ENCODE measurements at regions not wholly inside any gene's neighbourhood (a gene's known extent, or its start where the extent isn't known, plus 50 kb on each side); places are given as distances from the start of the nearest gene placed in this dataset.
A peak's percentile ranks its signal among the peaks of the same experiment; 100 is the strongest.
"Not testable (repeated sequence)": the region's sequence is repeated elsewhere in the genome, so short reads cannot be mapped to it uniquely, and the experiment has no call there.

DNA sequence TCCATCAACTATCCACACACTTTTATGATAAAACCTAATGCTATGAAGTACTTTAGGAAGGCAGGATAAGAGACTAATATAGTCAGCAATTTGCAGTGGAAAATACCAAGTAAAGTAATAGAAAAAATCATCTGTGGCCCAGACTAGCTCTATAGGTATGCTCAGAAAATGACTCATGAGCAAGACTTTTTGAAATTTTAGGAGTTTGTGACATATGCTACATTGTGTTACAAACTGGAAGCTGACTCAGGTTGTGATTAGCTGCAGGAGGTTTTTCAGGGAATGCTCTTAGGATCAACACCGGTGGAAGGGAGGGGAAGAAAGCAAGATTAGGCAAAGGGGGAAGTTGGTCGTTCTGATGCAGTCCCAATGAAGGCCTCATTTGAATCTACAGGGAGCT is 56.1 kb downstream of the FEZF1 start:
- DNase-seq, result no peak
- intact Hi-C loops (cut with DNase I), result no loop called here

GRCh38 chr7:122238729-122239128 is 65.8 kb downstream of the FEZF1 start:
- intact Hi-C loops (cut with DNase I), result not testable (repeated sequence)
- DNase-seq, result peak in 1 of 10 donors; percentile 66

DNA sequence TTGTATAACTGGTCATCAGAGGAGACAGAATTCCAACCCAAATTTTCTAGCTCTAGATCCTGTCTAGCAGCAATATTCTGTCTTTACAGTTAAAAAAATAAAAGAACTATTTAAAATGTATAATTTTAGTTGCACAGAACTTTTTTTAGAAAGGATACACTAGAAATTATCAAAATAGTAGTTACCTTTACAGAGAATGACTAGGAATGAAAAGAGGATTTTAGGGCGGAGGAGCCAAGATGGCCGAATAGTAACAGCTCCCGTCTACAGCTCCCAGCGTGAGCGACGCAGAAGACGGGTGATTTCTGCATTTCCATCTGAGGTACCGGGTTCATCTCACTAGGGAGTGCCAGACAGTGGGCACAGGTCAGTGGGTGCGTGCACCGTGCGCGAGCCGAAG is 66.3 kb downstream of the FEZF1 start:
- intact Hi-C loops (cut with DNase I); DNase-seq: not testable (repeated sequence)

DNA sequence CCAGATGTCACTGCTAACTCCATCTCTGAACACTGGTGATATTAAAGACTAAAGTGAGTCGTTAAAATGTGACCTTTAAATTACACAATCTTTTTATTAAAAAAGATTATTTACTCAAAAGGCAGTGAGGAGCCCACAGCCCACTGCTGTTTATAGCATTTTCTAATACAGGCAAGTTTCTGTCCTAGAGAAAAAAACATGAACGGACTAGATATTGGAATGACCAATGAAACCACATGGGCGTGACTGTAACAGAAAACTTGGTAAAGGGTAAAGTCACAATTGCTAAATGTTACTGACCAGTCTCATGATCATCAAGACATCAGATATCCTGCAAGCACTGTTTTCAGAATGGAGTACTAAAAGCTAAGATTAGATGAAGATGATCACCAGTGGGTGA is 78.7 kb downstream of the FEZF1 start:
- DNase-seq, result no peak
- intact Hi-C loops (cut with DNase I), result no loop called here

DNA sequence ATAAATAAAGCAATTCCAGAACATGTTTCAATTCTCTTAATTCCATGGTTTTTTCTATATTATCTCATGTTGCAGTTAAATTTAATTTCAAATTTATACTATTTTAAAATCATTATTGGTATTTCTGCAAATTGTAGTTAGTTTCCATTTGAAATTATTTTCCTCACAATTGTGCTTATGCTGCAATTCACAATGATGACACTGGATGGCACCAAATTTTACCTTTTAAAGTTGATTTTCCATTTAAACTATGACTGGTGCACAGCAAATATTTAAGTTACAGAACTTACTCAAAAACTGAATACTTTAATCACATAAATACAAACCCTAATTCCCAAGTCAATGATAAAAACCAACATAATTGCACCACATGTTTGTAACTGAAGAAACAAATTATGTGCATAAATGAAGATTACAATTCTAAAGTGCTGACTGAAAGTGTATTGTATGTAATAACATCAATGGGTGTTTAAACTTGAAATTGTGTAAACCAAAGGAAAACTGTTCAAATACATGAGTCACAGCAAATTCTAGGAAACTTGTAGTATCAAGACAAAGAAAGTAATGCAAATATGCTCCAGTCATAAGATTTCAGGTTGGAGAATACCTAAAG is 75.3 kb upstream of the AASS start:
- intact Hi-C loops (cut with DNase I), result loop anchor here (1.0 kb wide), 1 partner anchor 310 kb away; no protein-coding TSS in a partner anchor
- DNase-seq, result no peak

DNA sequence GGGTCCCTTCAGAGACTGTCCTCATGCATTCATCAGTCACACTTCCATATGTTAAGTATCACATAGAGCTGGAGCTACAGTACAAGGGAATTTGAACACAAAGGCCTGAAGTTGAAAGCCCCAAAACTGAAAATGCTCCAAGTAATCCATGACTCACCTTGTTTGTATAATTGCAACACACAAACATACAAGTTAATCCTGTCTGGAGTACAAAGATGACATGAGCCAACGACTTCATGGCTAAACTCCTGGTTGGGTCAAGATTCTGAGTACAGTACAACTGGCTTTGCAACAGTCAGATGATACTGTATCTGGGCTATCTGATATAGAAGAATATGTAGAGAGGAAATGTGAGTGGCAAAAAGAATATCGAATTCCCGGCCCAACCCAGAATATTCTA is 73.1 kb upstream of the AASS start:
- no peak for DNase-seq
- intact Hi-C loops (cut with DNase I), result no loop called here

GRCh38 chr7:122212754-122213153 is 68.7 kb upstream of the AASS start:
- intact Hi-C loops (cut with DNase I), result no loop called here
- no peak for DNase-seq

- no peak for DNase-seq
- intact Hi-C loops (cut with DNase I), result no loop called here
Observed at GRCh38 chr7:122211362-122211761, 67.3 kb upstream of the AASS start.

GRCh38 chr7:122206985-122207384 is 62.9 kb upstream of the AASS start:
- intact Hi-C loops (cut with DNase I), result no loop called here
- no peak for DNase-seq

GRCh38 chr7:122203814-122204213 is 59.8 kb upstream of the AASS start:
- intact Hi-C loops (cut with DNase I), result no loop called here
- DNase-seq, result no peak

DNA sequence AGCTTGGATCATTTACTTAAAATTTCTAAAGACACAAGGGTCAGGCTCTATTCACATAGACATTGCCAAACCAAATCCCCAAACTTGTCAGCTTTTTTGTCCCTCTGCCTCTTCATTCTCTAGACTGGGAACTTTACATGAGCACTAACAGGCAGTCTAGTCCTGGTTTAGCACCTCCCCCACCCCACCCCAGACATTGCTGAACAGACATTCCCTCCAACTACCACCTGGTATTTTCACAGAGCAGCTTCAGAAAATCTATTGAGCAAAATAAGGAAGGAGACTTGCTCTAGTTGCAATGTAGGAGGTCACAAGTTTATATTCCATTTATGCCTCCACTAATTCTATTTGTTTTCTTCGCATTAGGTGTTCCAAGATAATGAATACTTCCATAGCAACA is 56.8 kb upstream of the AASS start:
- intact Hi-C loops (cut with DNase I), result no loop called here
- no peak for DNase-seq

DNA sequence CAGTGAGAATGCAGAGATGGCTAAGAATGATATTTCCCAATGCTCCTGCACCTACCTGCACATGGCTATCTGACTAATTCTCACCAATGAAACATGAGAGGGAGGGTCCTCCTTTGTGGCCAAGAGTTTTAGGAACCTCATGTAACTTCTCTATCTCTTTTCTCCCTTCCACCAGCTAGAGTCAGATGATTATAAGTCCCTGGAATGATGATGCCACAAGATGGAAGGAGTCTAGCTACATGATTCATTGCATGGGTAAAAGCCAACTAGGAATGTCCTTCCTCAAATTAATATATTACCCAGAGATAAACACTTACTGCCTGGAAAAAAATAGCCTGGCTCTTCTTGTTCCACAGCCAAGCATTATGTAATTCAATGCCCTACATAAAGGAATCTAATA is 55.1 kb upstream of the AASS start:
- intact Hi-C loops (cut with DNase I), result no loop called here
- DNase-seq, result no peak

DNA sequence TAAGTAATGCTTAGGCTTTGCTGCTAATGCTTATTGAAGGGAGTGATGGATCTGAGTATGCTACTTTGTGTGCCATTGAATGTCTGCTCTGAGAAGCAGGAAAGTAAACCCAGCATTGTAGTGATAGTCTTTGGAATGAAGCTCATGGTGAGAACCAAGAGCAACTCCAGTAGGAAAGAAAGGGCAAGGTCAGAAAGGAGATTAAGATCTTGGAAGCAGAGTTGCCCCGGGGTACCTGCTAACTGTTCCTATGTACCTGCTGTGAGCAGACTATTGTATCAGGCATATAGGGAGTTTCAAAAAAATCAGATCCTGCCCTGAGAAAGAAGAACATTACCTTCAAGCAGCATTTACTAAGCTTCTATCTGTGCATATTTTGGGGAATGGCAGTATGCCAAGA is 54.5 kb upstream of the AASS start:
- intact Hi-C loops (cut with DNase I), result no loop called here

More for the DNA sequence above, 54.5 kb upstream of the AASS start:
- DNase-seq, result no peak

Measured in posterior cingulate gyrus (tissue), 11 donors.